DND-41 (cell line): ENCODE measurements at regions not wholly inside any gene's neighbourhood (a gene's known extent, or its start where the extent isn't known, plus 50 kb on each side); places are given as distances from the start of the nearest gene placed in this dataset.

Experiments used
- ATAC-seq: fragments of 200-7000 bp; cut with Tn5 transposase; 3 replicates; pipeline ENCODE4 v1.9.1; 2021; ENCODE audit warnings: low read depth; ENCODE audit not compliant: insufficient read depth
- DNase-seq: peaks from one replicate; pipeline ENCODE4 v3.0.0-alpha.2; 2020
- H2AFZ ChIP-seq: 2 replicates; pipeline ENCODE4 v1.6.0; 2012; ENCODE audit warnings: low read depth, low read length
- H3K27ac ChIP-seq: 2 replicates; pipeline ENCODE4 v1.5.1; 2012; ENCODE audit warnings: low read length, inconsistent platforms
- H3K27me3 ChIP-seq: fragments of 200-600 bp; sonication (generic); 2 replicates; pipeline ENCODE4 v1.6.0; 2012; ENCODE audit warnings: low read length, mild to moderate bottlenecking, inconsistent platforms; ENCODE audit not compliant: insufficient read depth, poor library complexity
- H3K36me3 ChIP-seq: 2 replicates; pipeline ENCODE4 v1.5.1; 2012; ENCODE audit warnings: low read length, inconsistent platforms; ENCODE audit not compliant: insufficient read depth
- H3K4me1 ChIP-seq: 2 replicates; pipeline ENCODE4 v1.5.1; 2012; ENCODE audit warnings: mild to moderate bottlenecking, low read length; ENCODE audit not compliant: insufficient read depth
- H3K4me2 ChIP-seq: 2 replicates; pipeline ENCODE4 v1.6.0; 2012; ENCODE audit warnings: mild to moderate bottlenecking, moderate library complexity, low read length, inconsistent platforms; ENCODE audit not compliant: insufficient read depth
- H3K4me3 ChIP-seq, 2 experiments: fragments of 200-600 bp in 1 of 2; shearing (Covaris generic) in 1 of 2; 2 replicates each; pipeline ENCODE4 v1.5.1; 2012 to 2016; ENCODE audit warnings: inconsistent platforms in 2 of 2, low read length in 2 of 2, mild to moderate bottlenecking in 2 of 2, low read depth in 1 of 2, moderate library complexity in 1 of 2
- H3K79me2 ChIP-seq: 2 replicates; pipeline ENCODE4 v1.6.0; 2012; ENCODE audit warnings: low read length, inconsistent platforms; ENCODE audit not compliant: insufficient read depth
- H3K9ac ChIP-seq: 2 replicates; pipeline ENCODE4 v1.6.0; 2012; ENCODE audit warnings: low read depth, mild to moderate bottlenecking, inconsistent platforms, low read length, moderate library complexity
- H3K9me3 ChIP-seq: 2 replicates; pipeline ENCODE4 v1.5.1; 2012; ENCODE audit warnings: low read length, moderate library complexity, mild to moderate bottlenecking, inconsistent platforms; ENCODE audit not compliant: insufficient read depth, severe bottlenecking
- H4K20me1 ChIP-seq: 2 replicates; pipeline ENCODE4 v1.6.0; 2012; ENCODE audit warnings: low read length; ENCODE audit not compliant: insufficient read depth
- EZH2 ChIP-seq: IDR thresholded peaks from 3 replicates; pipeline ENCODE4 v1.6.1; 2012; ENCODE audit warnings: borderline replicate concordance, low read depth, mild to moderate bottlenecking, moderate library complexity, low read length, inconsistent platforms; ENCODE audit not compliant: severe bottlenecking
- TF ChIP-seq, protein P1 (sequence below): IDR thresholded peaks from 2 replicates; pipeline ENCODE4 v1.5.1; 2012; ENCODE audit warnings: borderline replicate concordance, low read length, moderate library complexity, mild to moderate bottlenecking; ENCODE audit not compliant: poor library complexity, severe bottlenecking; ENCODE audit errors: extremely low read depth

DNA sequence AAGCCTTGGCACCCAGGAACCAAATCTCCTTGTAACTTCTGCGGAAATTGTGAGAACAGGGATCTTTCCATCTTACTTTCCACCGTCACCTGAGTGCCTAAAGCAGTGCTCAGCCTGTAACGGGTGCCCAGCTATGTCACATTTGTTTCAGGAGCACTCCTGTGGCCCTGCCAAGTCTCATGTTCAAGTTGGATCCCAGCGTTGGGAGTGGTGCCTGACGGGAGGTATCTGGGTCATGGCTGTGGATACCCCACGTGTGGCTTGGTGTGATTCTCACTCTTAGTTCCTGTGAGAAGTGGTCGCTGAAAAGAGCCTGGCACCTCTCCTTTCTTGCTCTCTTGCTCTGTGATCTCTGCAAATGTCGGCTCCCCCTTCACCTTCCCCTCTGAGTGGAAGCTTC, 114.9 kb downstream of the UQCRFS1 start:
- Histone ChIP-seq H4K20me1 (no peaks in the 10 kb centered on the region), H3K4me2 (no peak overlapping the region), H3K4me1 (no peaks in the 10 kb centered on the region), H2AFZ (no peak overlapping the region), H3K27me3 (no peaks in the 10 kb centered on the region), H3K36me3 (no peaks in the 10 kb centered on the region), H3K9ac (no peak overlapping the region), H3K4me3 (no peak overlapping the region), H3K9me3 (no peaks in the 10 kb centered on the region), H3K79me2 (no peaks in the 10 kb centered on the region), H3K27ac (no peak overlapping the region)
- TF ChIP-seq EZH2, result no peak
- TF ChIP-seq, protein P1, sequence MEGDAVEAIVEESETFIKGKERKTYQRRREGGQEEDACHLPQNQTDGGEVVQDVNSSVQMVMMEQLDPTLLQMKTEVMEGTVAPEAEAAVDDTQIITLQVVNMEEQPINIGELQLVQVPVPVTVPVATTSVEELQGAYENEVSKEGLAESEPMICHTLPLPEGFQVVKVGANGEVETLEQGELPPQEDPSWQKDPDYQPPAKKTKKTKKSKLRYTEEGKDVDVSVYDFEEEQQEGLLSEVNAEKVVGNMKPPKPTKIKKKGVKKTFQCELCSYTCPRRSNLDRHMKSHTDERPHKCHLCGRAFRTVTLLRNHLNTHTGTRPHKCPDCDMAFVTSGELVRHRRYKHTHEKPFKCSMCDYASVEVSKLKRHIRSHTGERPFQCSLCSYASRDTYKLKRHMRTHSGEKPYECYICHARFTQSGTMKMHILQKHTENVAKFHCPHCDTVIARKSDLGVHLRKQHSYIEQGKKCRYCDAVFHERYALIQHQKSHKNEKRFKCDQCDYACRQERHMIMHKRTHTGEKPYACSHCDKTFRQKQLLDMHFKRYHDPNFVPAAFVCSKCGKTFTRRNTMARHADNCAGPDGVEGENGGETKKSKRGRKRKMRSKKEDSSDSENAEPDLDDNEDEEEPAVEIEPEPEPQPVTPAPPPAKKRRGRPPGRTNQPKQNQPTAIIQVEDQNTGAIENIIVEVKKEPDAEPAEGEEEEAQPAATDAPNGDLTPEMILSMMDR, result no peak
- DNase-seq, result no peak
- no peak for ATAC-seq

DNA sequence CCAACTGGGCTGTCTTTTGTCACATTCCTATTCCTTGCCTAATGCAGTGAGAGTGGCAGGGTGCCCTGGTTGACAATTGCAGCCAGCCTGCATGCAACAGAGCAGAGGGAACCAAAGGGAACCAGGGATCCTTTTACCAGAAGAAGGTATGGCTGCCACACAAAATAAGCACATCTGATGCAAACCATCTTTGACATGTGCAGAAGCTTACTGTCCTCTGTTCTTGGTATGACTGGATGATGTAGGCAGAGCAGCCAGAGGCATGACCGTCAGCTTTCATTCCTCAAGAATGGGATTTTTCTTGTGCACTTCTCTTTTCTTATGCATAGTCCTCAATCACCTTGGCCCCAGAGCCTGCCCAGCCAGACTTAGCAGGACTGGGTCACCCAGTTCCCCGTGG, 116.1 kb downstream of the UQCRFS1 start:
- no peak overlapping the region for H3K9ac ChIP-seq
- no peak overlapping the region for H3K4me3 ChIP-seq
- no peak for TF ChIP-seq EZH2
- TF ChIP-seq, protein P1, result no peak
- H3K36me3 ChIP-seq, result no peaks in the 10 kb centered on the region
- no peaks in the 10 kb centered on the region for H3K27me3 ChIP-seq
- no peaks in the 10 kb centered on the region for H3K4me1 ChIP-seq
- DNase-seq (no peak), ATAC-seq (no peak)
- H3K9me3 ChIP-seq, result no peaks in the 10 kb centered on the region
- no peak overlapping the region for H2AFZ ChIP-seq
- no peaks in the 10 kb centered on the region for H3K79me2 ChIP-seq
- no peaks in the 10 kb centered on the region for H4K20me1 ChIP-seq
- no peak overlapping the region for H3K4me2 ChIP-seq
- no peak overlapping the region for H3K27ac ChIP-seq

DNA sequence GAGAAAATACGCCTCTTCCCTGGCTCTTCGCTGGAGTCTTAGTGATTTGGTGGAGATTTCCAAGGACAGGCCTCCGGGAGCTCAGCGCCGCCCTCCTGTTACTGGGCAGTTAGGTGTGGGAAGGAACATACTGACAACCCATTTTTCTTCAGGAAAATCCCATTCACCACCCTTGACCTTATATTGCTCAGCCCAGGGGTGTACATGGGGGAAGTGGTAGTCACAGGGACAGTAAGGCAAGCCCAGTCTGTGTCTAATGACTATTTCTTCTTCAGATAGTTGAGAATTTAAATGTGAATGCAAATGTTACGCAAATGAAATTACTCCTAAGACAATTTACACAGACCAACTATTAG, 119.4 kb downstream of the UQCRFS1 start:
- no peak for TF ChIP-seq EZH2
- TF ChIP-seq, protein P1, result no peak
- Histone ChIP-seq H3K9me3 (no peaks in the 10 kb centered on the region), H3K79me2 (no peaks in the 10 kb centered on the region), H4K20me1 (no peaks in the 10 kb centered on the region), H3K4me1 (no peaks in the 10 kb centered on the region), H3K9ac (no peak overlapping the region), H3K27me3 (no peaks in the 10 kb centered on the region), H3K36me3 (no peaks in the 10 kb centered on the region), H3K27ac (no peak overlapping the region), H3K4me3 (no peak overlapping the region), H3K4me2 (no peak overlapping the region), H2AFZ (no peak overlapping the region)
- ATAC-seq, result no peak
- DNase-seq, result no peak
